PFSK-1 (cell line): ENCODE measurements at regions not wholly inside any gene's neighbourhood (a gene's known extent, or its start where the extent isn't known, plus 50 kb on each side); places are given as distances from the start of the nearest gene placed in this dataset.

Experiments
- FOXP2 ChIP-seq: optimal IDR thresholded peaks from 2 replicates; pipeline ENCODE3; 2011; ENCODE audit warnings: borderline replicate concordance, control low read depth, inconsistent platforms; ENCODE audit not compliant: insufficient read depth; ENCODE audit errors: extremely low read length, extremely low read depth
- TAF1 ChIP-seq: IDR thresholded peaks from 2 replicates; pipeline ENCODE4 v1.6.1; 2012; ENCODE audit warnings: low read length, control low read depth, borderline replicate concordance; ENCODE audit not compliant: insufficient read depth

DNA sequence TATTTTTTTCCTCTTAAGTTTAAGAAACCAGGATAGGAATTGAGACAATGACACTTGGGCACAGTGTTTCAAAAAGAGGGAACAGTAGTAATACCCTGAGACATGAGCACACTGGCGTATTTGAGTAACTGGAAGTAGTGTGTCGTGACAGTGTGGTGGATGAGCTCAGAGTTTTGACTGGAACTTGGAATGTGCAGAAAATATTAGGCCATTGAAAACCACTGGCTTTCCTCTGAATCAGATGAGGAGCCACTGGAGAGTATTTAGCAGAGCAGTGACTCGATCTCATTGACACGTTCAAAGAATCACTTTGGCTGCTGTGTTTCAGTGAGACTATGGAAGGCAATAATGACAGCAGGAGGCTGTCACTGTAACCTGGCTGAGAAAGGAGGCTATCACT lies 1531.2 kb downstream of the STIM2 start:
- no peak for TF ChIP-seq FOXP2
- TF ChIP-seq TAF1: no peak
